GM12878 (cell line): ENCODE measurements at regions not wholly inside any gene's neighbourhood (a gene's known extent, or its start where the extent isn't known, plus 50 kb on each side); places are given as distances from the start of the nearest gene placed in this dataset.

Experiments
- ATAC-seq: fragments of 200-7000 bp; cut with Tn5 transposase; 3 replicates; pipeline ENCODE4 v1.9.1; 2020; ENCODE audit warnings: mild to moderate bottlenecking, moderate library complexity
- BruUV-seq: library from RNA; stranded (reverse); fragments of 400-500 nt; replicated peaks from 2 replicates; lab custom pipeline; 2021; lab: Mats Ljungman, UMichigan
- CTCF ChIA-PET: fragments of 300-600 bp; sonication (Branson Sonifier 250); formaldehyde crosslinking; extraction: SDS; loops from one replicate; lab custom pipeline; 2021; ENCODE audit warnings: inconsistent platforms; lab: Yijun Ruan, JAX
- POLR2A ChIA-PET: fragments of 350-600 bp; formaldehyde crosslinking; extraction: SDS; loops from one replicate; lab custom pipeline; 2021; ENCODE audit warnings: inconsistent platforms; lab: Charles Lee
- RAD21 ChIA-PET: fragments of 300-600 bp; sonication (Branson Sonifier 250); formaldehyde crosslinking; loops from one replicate; lab custom pipeline; 2023; ENCODE audit warnings: antibody characterized with exemption; ENCODE audit not compliant: unreplicated experiment; lab: Charles Lee
- SMC1A ChIA-PET: fragments of 300-600 bp; sonication (Branson Sonifier 250); formaldehyde crosslinking; loops from one replicate; lab custom pipeline; 2023; ENCODE audit not compliant: unreplicated experiment, uncharacterized antibody; lab: Charles Lee
- DNase-seq: peaks from one replicate; pipeline ENCODE4 v3.0.0-alpha.2; 2011; ENCODE audit warnings: low read depth, low spot score
- FAIRE-seq: peaks from 3 replicates; lab custom pipeline; 2011; peaks lifted over from hg19 to GRCh38; lab: Jason Lieb, UNC
- H2AFZ ChIP-seq: 2 replicates; pipeline ENCODE4 v1.6.0; 2011; ENCODE audit warnings: low read depth, low read length, control low read depth; ENCODE audit not compliant: control insufficient read depth
- H3K27ac ChIP-seq: 2 replicates; pipeline ENCODE4 v1.5.1; 2011; ENCODE audit warnings: control low read depth; ENCODE audit not compliant: control insufficient read depth, insufficient read depth
- H3K27me3 ChIP-seq, 2 experiments: replicated peaks in 1 of 2; 2 replicates each; pipeline versions ENCODE4 v1.6.0 to v1.6.1; 2011; ENCODE audit warnings: low read length in 1 of 2; ENCODE audit not compliant: control insufficient read depth in 2 of 2, insufficient read depth in 2 of 2
- H3K36me3 ChIP-seq, 2 experiments: 2 replicates each; pipeline ENCODE4 v1.5.1; 2011; ENCODE audit warnings: low read length in 1 of 2; ENCODE audit not compliant: control insufficient read depth in 2 of 2, insufficient read depth in 2 of 2
- H3K4me1 ChIP-seq: 2 replicates; pipeline ENCODE4 v1.6.1; 2011; ENCODE audit warnings: mild to moderate bottlenecking, low read length, moderate library complexity, mixed read lengths; ENCODE audit not compliant: control insufficient read depth, insufficient read depth
- H3K4me2 ChIP-seq: 2 replicates; pipeline ENCODE4 v1.6.0; 2011; ENCODE audit warnings: control low read depth; ENCODE audit not compliant: control insufficient read depth, insufficient read depth
- H3K4me3 ChIP-seq: fragments of 200-600 bp; sonication (generic); 2 replicates; pipeline ENCODE4 v1.5.1; 2016
- H3K79me2 ChIP-seq: 2 replicates; pipeline ENCODE4 v1.6.0; 2011; ENCODE audit warnings: low read length; ENCODE audit not compliant: control insufficient read depth, insufficient read depth
- H3K9ac ChIP-seq: 2 replicates; pipeline ENCODE4 v1.8.0; 2011; ENCODE audit warnings: low read length, control low read depth, mixed read lengths; ENCODE audit not compliant: control insufficient read depth, insufficient read depth
- H3K9me3 ChIP-seq: replicated peaks from 3 replicates; pipeline ENCODE4 v1.5.1; 2011; ENCODE audit warnings: mild to moderate bottlenecking, low read length; ENCODE audit not compliant: control insufficient read depth, insufficient read depth
- H4K20me1 ChIP-seq: 2 replicates; pipeline ENCODE4 v1.6.0; 2011; ENCODE audit not compliant: control insufficient read depth, insufficient read depth
- BACH1 ChIP-seq: fragments of 450-650 bp; IDR thresholded peaks from 2 replicates; pipeline ENCODE4 v1.6.1; 2017; ENCODE audit warnings: mild to moderate bottlenecking, borderline replicate concordance
- BCL11A ChIP-seq: IDR thresholded peaks from 2 replicates; pipeline ENCODE4 v1.6.1; 2011; ENCODE audit warnings: low read depth, low read length
- CBFB ChIP-seq: IDR thresholded peaks from 2 replicates; pipeline ENCODE4 v1.6.1; 2016; ENCODE audit warnings: antibody characterized with exemption, low read depth
- CEBPB ChIP-seq, 2 experiments: fragments of 150-350 bp in 1 of 2; IDR thresholded peaks; 2 replicates each; pipeline ENCODE4 v1.6.1; 2012 to 2014; ENCODE audit warnings: low read depth in 2 of 2, low read length in 2 of 2, borderline replicate concordance in 1 of 2, inconsistent platforms in 1 of 2
- CHD4 ChIP-seq: fragments of 200-600 bp; sonication (generic); IDR thresholded peaks from 2 replicates; pipeline ENCODE4 v1.6.1; 2016; ENCODE audit warnings: mild to moderate bottlenecking
- CREB1 ChIP-seq: IDR thresholded peaks from 2 replicates; pipeline ENCODE4 v1.6.1; 2012; ENCODE audit warnings: low read depth, mild to moderate bottlenecking, inconsistent platforms
- CREM ChIP-seq: IDR thresholded peaks from 2 replicates; pipeline ENCODE4 v1.6.1; 2014; ENCODE audit warnings: antibody characterized with exemption, low read depth
- E2F4 ChIP-seq: IDR thresholded peaks from 2 replicates; pipeline ENCODE4 v1.6.1; 2012; ENCODE audit warnings: low read depth, low read length, improper control_type of control experiment
- GATAD2B ChIP-seq: fragments of 450-650 bp; conservative IDR thresholded peaks from 2 replicates; pipeline ENCODE4 v1.6.1; 2017; ENCODE audit warnings: low read depth, mild to moderate bottlenecking, moderate library complexity
- KAT2A ChIP-seq: conservative IDR thresholded peaks from 2 replicates; pipeline ENCODE4 v1.6.1; 2011; ENCODE audit warnings: low read depth, low read length; ENCODE audit not compliant: control insufficient read depth
- MEF2A ChIP-seq: IDR thresholded peaks from 2 replicates; pipeline ENCODE4 v1.6.1; 2011; ENCODE audit warnings: low read depth, mild to moderate bottlenecking, low read length, moderate library complexity; ENCODE audit not compliant: insufficient read depth
- MEF2B ChIP-seq: fragments of 450-650 bp; IDR thresholded peaks from 2 replicates; pipeline ENCODE4 v1.6.1; 2018; ENCODE audit warnings: mild to moderate bottlenecking, moderate library complexity; ENCODE audit not compliant: partially characterized antibody, poor library complexity, severe bottlenecking
- NRF1 ChIP-seq: conservative IDR thresholded peaks from 2 replicates; pipeline ENCODE4 v1.6.1; 2011; ENCODE audit warnings: mild to moderate bottlenecking, low read depth, low read length, improper control_type of control experiment
- POLR2AphosphoS2 ChIP-seq: IDR thresholded peaks from 2 replicates; pipeline ENCODE4 v1.6.1; 2011; ENCODE audit warnings: low read depth, mild to moderate bottlenecking, low read length, improper control_type of control experiment, moderate library complexity
- SIX5 ChIP-seq: IDR thresholded peaks from 2 replicates; pipeline ENCODE4 v1.6.1; 2011; ENCODE audit warnings: mild to moderate bottlenecking, low read depth, low read length, moderate library complexity; ENCODE audit not compliant: severe bottlenecking
- SP1 ChIP-seq: IDR thresholded peaks from one replicate; pipeline ENCODE4 v1.6.1; 2011; ENCODE audit warnings: low read depth, low read length
- STAT3 ChIP-seq: IDR thresholded peaks from 2 replicates; pipeline ENCODE4 v1.6.1; 2011; ENCODE audit warnings: low read depth, low read length, improper control_type of control experiment
- YBX1 ChIP-seq: fragments of 450-650 bp; IDR thresholded peaks from 2 replicates; pipeline ENCODE4 v1.6.1; 2016; ENCODE audit warnings: antibody characterized with exemption
- WGBS: methylation state at CpG from one replicate; pipeline ENCODE4 v1.1.6; 2016; ENCODE audit warnings: low lambda C conversion rate; ENCODE audit not compliant: insufficient replicate concordance, insufficient coverage; ENCODE audit errors: missing lambda C conversion rate; 5-methylcytosine and 5-hydroxymethylcytosine counted together
- in situ Hi-C: fragments of 300-500 bp; cut with MboI; formaldehyde crosslinking; loops from 9 replicates; pipeline ENCODE4 v1.14.3; 2018; ENCODE audit warnings: mixed read lengths
- intact Hi-C: fragments of 100-400 bp; cut with micrococcal nuclease; formaldehyde crosslinking; loops from one replicate; pipeline ENCODE4 v1.14.2; 2022; ENCODE audit not compliant: unreplicated experiment
- TF ChIP-seq, protein P1 (sequence below): IDR thresholded peaks from 2 replicates; pipeline ENCODE4 v1.6.1; 2012; ENCODE audit warnings: low read depth, low read length, improper control_type of control experiment
- TF ChIP-seq, protein P2 (sequence below): fragments of 450-650 bp; formaldehyde crosslinking; IDR thresholded peaks from 2 replicates; pipeline ENCODE4 v1.4.0; 2022; ENCODE audit warnings: mild to moderate bottlenecking, moderate library complexity

DNA sequence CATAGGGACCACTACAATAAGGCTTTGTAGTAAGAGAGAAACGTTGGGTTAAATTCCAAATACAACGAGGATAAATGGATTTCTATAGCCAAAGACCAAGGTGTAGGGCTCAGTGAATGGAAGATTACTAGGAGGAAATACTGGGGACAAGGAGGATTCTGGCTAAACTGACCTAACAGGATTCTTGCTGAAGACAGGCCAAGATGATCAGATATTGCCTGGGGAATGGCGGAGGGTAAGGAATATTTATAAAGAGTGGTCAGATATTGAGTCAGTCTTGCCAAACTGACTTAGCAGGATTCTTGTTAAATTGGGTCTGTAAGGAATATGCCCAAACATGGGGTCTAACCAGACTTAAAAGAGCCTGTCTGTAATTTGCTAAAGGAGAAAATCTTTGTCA is 463.8 kb downstream of the EDEM1 start (continued):
- TF ChIP-seq E2F4 (no peak), MEF2A (no peak), POLR2AphosphoS2 (no peak), SP1 (no peak)

DNA sequence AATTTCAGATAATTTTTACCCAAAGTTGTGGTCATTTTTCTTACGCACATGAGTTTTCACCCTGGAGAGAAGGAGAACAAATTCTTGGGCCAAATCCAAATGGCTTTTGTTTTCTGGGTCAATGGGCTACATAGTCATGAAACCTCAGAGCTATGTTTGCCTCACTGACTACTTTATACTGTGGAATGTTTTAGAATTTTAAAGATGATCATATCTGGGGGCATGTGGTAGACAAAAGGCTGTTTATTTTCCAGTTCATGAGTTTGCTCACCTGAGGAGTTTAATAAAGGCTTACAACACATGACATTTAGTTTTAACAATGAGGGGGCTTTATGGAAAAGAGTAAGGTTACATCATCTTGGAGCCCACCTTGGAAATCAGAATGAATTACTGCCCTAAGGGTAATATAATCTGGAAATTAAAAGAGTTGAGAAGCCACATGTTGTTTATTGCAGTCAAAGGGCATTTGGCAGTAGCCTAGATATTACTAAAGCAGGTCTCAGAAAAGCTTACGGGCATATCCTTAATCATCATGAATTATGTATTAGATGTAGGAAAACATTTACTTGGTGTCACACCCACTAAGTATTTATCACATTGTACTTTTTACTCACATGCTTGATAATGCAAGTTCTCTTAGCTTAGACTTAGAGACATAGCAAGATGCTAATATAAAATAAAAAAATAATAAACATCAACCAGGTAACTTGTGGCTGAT is 466.1 kb downstream of the EDEM1 start:
- Histone ChIP-seq H3K4me1 (no peaks in the 10 kb centered on the region), H3K4me2 (no peak overlapping the region), H3K79me2 (no peaks in the 10 kb centered on the region), H3K36me3 (no peaks in the 10 kb centered on the region), H2AFZ (no peak overlapping the region), H3K9me3 (no peaks in the 10 kb centered on the region; the same call in 2 of the 3 replicates), H4K20me1 (no peaks in the 10 kb centered on the region), H3K27me3 (no peaks in the 10 kb centered on the region), H3K27ac (no peak overlapping the region), H3K9ac (no peak overlapping the region), H3K4me3 (no peak overlapping the region)
- CTCF ChIA-PET = no interaction called here
- in situ Hi-C loops = no loop called here
- POLR2A ChIA-PET = no interaction called here
- no TSS peak for BruUV-seq
- SMC1A ChIA-PET = interaction anchor here (1.8 kb wide), 1 partner anchor 9 kb away, joined by 4 read pairs; no protein-coding TSS in a partner anchor
- intact Hi-C loops = no loop called here
- DNase-seq = no peak
- ATAC-seq = no peak
- WGBS = 39% methylated on average over 2 of the region's 2 CpGs
- no peak for FAIRE-seq
- RAD21 ChIA-PET = no interaction called here
- TF ChIP-seq, protein P1, sequence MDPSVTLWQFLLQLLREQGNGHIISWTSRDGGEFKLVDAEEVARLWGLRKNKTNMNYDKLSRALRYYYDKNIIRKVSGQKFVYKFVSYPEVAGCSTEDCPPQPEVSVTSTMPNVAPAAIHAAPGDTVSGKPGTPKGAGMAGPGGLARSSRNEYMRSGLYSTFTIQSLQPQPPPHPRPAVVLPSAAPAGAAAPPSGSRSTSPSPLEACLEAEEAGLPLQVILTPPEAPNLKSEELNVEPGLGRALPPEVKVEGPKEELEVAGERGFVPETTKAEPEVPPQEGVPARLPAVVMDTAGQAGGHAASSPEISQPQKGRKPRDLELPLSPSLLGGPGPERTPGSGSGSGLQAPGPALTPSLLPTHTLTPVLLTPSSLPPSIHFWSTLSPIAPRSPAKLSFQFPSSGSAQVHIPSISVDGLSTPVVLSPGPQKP = no peak
- TF ChIP-seq, protein P2, sequence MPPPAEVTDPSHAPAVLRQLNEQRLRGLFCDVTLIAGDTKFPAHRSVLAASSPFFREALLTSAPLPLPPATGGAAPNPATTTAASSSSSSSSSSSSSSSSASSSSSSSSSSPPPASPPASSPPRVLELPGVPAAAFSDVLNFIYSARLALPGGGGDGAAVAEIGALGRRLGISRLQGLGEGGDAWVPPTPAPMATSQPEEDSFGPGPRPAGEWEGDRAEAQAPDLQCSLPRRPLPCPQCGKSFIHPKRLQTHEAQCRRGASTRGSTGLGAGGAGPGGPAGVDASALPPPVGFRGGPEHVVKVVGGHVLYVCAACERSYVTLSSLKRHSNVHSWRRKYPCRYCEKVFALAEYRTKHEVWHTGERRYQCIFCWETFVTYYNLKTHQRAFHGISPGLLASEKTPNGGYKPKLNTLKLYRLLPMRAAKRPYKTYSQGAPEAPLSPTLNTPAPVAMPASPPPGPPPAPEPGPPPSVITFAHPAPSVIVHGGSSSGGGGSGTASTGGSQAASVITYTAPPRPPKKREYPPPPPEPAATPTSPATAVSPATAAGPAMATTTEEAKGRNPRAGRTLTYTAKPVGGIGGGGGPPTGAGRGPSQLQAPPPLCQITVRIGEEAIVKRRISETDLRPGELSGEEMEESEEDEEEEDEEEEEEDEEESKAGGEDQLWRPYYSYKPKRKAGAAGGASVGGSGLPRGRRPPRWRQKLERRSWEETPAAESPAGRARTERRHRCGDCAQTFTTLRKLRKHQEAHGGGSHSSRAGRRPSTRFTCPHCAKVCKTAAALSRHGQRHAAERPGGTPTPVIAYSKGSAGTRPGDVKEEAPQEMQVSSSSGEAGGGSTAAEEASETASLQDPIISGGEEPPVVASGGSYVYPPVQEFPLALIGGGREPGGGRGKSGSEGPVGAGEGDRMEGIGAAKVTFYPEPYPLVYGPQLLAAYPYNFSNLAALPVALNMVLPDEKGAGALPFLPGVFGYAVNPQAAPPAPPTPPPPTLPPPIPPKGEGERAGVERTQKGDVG (CRISPR knock-in tag) = no peak
- TF ChIP-seq STAT3 (no peak), BACH1 (no peak), MEF2B (no peak), CHD4 (no peak), GATAD2B (no peak), KAT2A (no peak), YBX1 (no peak), CREB1 (no peak), BCL11A (no peak), CEBPB (IDR thresholded peaks at IDR 0.05; ENCODE audit: borderline replicate concordance in 1 of 2, low read depth in 2 of 2, low read length in 2 of 2) (no peak), CREM (no peak), SIX5 (no peak), NRF1 (no peak), CBFB (no peak)
